Astrocyte (in vitro differentiated cells and primary cell): ENCODE measurements at regions not wholly inside any gene's neighbourhood (a gene's known extent, or its start where the extent isn't known, plus 50 kb on each side); places are given as distances from the start of the nearest gene placed in this dataset.

ENCODE experiments used
- CTCF ChIP-seq: IDR thresholded peaks from 2 replicates; pipeline ENCODE4 v1.5.1; 2011; ENCODE audit warnings: low read depth, mild to moderate bottlenecking, inconsistent platforms, low read length, moderate library complexity; ENCODE audit not compliant: insufficient read depth
- EZH2 ChIP-seq: IDR thresholded peaks from 2 replicates; pipeline ENCODE4 v1.6.1; 2012; ENCODE audit warnings: mild to moderate bottlenecking, low read length, inconsistent platforms; ENCODE audit not compliant: insufficient read depth

- no peak for TF ChIP-seq CTCF
- TF ChIP-seq EZH2: no peak
These were observed 482.2 kb upstream of the GOT2 start for GRCh38 chr16:59216291-59216690.
